ENCODE measurements at regions not wholly inside any gene's neighbourhood (a gene's known extent, or its start where the extent isn't known, plus 50 kb on each side); places are given as distances from the start of the nearest gene placed in this dataset.
"Not testable (repeated sequence)": the region's sequence is repeated elsewhere in the genome, so short reads cannot be mapped to it uniquely, and the experiment has no call there.

DNA sequence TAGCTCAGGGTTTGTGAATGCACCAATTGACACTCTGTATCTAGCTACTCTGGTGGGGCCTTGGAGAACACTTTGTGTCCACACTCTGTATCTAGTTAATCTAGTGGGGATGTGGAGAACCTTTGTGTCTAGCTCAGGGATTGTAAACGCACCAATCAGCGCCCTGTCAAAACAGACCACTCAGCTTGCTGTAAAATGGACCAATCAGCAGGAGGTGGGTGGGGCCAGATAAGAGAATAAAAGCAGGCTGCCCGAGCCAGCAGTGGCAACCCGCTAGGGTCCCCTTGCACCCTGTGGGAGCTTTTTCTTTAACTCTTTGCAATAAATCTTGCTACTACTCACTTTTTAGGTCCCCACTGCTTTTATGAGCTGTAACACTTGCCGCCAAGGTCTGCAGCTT is 115.6 kb upstream of the MBNL1 start:
- DNase-seq = not testable (repeated sequence)

DNA sequence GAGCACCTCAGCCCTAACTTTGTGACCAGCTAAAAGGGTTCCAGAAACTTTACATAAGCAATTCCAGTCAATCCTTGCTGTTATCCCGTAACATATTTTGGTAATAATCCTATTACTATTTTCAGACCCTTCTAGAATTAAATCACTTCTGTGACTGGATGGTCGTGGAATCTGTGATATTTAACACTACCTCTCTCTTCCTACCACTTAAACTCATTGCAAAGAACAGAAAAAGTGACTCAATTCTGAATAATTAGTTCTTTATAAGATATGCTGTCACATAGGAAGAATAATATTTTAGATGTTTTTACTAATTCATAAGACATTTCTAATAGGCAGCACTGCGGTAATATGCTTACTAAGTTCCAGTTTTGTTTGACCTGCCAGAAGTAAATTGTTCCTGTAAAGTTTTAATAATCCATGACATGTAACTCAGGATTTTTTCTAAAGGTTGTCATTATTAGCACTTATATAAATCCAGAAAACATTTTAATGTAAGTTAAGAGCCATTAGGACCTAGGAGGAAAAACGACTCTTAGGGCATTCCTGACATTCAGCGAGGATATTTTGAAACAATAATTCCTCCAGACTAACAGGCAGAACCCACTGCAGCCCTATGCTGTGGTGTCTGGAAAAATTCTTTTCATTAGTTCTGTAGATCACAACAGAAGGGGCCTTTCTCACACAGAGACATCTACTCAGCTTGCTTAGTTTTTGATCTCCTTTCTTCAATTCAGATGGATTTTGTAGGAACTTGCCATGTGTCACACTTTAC is 113.3 kb upstream of the MBNL1 start:
- no peak for DNase-seq

DNA sequence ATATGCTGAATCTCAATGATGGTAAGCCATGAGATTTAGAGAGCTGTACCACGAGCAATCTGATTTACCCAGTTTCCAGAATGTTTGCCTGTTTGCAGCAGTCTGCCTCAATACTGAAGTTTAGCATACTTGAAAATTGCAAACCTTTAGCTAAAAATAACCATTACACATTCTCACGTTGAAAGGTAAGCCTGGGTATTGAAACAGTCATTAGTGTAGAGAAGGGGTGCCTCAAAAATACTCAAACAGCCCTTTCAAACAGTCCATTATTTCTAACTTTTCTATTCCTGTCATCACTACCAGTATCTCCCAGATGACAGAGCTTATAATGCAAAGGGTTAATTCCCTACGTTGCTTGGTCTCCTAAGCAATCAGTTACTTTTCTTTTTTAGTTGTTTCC is 111.8 kb upstream of the MBNL1 start:
- no peak for DNase-seq

DNA sequence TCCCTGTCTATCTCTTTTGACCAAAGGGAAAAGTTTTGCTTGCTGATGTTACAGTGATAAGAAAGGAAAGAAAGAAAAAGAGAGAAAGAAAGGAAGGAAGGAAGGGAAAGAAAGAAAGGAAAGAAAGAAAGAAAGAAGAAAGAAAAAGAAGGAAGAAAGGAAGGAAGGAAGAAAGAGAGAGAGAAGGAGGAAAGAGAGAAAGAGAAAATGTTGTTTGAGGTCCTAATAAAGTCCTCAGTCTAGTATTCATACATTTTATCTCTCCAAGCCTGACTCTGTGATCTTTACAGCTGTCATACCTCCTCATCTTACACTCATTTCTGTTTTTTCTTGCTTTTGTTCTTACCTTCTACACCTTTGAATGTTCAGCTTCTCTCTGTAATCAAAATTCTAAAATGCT is 111.4 kb upstream of the MBNL1 start:
- DNase-seq = no peak

GRCh38 chr3:152159328-152159727 is 109.4 kb upstream of the MBNL1 start:
- DNase-seq = no peak

GRCh38 chr3:152160350-152161011 is 108.2 kb upstream of the MBNL1 start:
- no peak for DNase-seq

GRCh38 chr3:152172460-152172859 is 96.3 kb upstream of the MBNL1 start:
- DNase-seq = no peak

GRCh38 chr3:152173627-152174026 is 95.1 kb upstream of the MBNL1 start:
- DNase-seq = no peak

DNA sequence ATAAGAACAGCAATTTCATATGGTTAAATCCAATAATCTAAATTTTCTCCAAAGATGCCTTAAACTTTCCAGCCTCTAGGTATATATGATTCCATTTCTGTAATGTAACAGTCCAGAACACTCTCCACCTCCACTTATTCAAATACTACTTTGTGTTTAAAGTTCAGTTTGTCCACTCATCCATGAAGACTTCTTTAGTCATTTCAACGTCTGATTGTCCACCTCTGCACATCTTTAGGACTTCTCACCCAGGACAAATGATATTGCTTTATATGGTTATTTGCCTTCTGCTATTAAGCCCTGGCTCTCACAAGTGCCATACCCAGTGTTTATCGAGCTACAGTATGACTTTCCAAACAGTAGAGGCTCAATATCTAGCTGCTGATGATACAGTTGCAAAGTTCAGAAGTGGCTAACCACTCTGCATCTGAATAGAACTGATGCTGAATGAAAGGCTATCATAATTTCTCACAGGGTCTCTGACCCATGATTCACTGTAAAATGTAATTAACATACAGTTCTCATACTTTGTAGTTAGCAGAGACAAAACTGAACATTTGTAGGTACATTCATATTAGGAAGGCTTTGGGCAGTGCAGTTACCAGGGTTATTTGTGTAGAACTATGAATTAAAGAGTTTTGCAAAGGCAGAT is 93.7 kb upstream of the MBNL1 start:
- no peak for DNase-seq

GRCh38 chr3:152175528-152175889 is 93.2 kb upstream of the MBNL1 start:
- DNase-seq = no peak

GRCh38 chr3:152176241-152176640 is 92.5 kb upstream of the MBNL1 start:
- no peak for DNase-seq

GRCh38 chr3:152176998-152177397 is 91.7 kb upstream of the MBNL1 start:
- DNase-seq = no peak

- no peak for DNase-seq
These were observed 91.0 kb upstream of the MBNL1 start for GRCh38 chr3:152177757-152178156.

DNA sequence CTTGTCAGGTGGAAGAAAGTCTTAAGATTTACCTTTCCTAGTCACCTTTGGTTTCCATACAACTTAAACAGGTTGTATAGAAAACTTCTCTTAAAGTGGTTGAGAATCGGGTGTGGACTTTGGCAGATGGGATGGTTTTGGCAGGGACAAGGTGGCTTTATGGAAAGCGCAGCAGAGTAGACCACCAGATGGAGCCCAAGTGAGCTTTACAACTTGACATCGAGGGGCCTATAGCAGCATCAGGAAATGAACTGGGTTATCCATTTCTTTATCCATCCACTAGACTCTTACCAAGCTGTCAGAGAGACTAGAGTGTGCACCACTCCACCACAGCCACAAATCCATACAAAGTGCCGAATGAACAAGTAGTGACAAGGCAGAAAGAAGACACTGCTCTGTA is 85.3 kb upstream of the MBNL1 start:
- peak; percentile 19 for DNase-seq

- DNase-seq = no peak
These were observed 83.6 kb upstream of the MBNL1 start for GRCh38 chr3:152184971-152185686.

- no peak for DNase-seq
These were observed 82.7 kb upstream of the MBNL1 start for GRCh38 chr3:152185891-152186630.

GRCh38 chr3:152190636-152191183 is 78.0 kb upstream of the MBNL1 start:
- DNase-seq = no peak

DNA sequence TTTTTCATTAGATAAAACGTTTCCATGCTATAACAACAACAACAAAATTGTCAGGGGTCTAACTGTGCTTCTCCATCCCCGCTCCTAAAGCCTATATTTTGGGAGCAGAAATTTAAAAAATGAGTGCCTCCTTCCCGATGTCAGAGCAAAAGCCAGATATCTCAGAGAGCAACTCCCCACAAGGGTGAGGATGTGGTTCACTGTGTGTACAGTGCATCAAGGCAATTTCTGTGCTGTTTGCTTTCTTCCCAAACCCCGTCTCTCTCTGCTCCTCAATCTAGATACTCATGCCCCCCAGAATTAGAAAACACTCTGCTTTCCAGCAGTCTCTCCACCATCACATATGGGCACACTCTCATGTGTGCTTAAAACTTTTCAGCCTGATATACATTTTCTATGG is 76.7 kb upstream of the MBNL1 start:
- DNase-seq = no peak

DNA sequence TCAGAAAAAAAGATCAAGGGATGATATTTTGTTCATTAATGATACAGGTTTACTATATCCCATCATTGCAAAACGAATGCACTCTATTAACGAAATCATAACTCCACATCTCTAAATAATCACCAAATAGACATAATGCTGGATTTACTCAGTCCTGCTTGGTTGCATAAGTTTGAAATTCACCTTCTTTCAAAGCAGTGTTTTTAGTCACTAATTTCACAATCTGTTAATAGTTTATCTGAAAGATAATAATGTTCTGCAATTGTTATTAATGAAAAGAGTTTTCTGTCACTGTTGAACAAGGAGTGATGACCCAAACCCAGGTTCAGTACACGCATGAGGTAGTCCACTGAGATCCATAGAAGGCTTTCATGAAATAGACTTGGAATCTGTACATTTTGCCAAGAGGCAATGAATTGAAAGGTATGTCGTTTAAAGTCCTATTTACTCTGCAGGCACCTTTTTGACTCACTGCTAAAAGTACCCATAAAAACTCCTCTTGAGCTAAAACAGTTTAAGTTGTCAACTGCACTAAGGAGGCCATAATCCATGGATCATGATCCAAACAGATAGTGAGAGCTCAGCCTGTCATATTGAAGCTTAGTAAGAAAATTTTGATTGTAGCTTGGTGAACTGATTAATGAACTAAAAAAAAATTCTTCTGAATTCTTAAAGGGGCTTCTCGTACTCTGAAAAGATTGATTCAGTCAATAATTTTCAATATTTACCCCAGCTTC is 75.6 kb upstream of the MBNL1 start:
- DNase-seq = no peak

DNA sequence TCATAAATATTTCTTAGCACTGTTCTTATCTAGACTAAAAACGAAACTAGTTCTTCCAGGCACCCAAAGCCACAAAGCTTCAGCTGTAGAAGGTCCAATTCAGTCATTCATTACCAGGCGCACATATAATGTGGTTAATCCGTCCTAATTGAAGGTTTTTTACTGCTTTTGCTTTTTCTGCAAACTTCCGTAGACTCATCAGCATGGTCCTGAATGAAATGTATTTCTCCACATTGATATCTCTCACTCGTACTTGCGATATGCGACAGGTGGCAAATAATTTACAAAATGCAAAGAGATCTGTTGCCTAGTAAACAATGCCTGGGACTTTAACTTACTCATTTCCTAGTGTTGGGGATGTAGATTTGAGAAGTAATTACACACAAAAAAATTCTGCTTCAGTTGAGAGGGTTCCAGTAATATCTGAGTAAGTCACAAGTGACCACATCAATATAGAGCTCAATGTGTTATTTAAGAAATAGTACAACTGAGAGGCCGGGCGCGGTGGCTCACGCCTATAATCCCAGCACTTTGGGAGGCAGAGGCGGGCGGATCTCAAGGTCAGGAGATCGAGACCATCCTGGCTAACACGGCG is 75.0 kb upstream of the MBNL1 start:
- DNase-seq = no peak

Measured in renal pelvis (tissue), 1 donor.